ENCODE measurements at regions not wholly inside any gene's neighbourhood (a gene's known extent, or its start where the extent isn't known, plus 50 kb on each side); places are given as distances from the start of the nearest gene placed in this dataset.

DNA sequence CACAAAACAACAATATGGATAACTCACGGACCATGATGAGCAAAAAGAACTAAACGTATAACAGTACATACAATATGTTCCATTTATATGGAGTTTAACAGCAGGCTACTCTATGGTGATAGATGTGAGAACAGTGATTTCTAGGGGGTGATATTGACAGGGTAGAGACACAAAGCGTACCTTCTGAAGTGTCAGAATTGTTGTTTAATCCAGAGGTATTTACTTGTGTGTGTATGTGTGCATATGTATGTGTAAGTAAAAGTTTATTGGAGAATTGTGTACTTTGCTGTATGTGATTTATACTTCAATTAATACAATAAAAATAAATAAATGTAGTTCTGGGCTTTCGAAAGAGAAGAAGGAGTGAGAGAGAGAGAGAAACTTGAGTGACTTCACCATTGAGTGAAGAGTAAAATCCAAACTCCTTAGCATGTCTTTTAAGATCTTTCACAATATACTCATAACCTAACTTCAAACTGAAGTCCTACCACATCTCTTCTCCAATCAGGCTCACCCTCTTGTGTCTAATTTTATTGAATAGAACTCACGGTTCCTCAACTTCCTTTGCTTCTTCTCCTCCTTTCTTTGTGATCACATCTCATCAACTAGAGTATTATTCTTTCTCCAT is 126.0 kb upstream of the KLF7 start:
- Histone ChIP-seq H3K36me3 (ENCODE audit: insufficient read depth, low read length) (no peaks in the 10 kb centered on the region), H3K4me3 (ENCODE audit: low read length) (no peak overlapping the region), H3K9me3 (ENCODE audit: low read length) (peaks cover 1% of the 10 kb centered on the region), H3K4me1 (ENCODE audit: insufficient read depth, low read length) (no peaks in the 10 kb centered on the region), H2AFZ (ENCODE audit: low read depth, low read length) (no peak overlapping the region), H3K27me3 (ENCODE audit: insufficient read depth, low read length) (no peaks in the 10 kb centered on the region)

DNA sequence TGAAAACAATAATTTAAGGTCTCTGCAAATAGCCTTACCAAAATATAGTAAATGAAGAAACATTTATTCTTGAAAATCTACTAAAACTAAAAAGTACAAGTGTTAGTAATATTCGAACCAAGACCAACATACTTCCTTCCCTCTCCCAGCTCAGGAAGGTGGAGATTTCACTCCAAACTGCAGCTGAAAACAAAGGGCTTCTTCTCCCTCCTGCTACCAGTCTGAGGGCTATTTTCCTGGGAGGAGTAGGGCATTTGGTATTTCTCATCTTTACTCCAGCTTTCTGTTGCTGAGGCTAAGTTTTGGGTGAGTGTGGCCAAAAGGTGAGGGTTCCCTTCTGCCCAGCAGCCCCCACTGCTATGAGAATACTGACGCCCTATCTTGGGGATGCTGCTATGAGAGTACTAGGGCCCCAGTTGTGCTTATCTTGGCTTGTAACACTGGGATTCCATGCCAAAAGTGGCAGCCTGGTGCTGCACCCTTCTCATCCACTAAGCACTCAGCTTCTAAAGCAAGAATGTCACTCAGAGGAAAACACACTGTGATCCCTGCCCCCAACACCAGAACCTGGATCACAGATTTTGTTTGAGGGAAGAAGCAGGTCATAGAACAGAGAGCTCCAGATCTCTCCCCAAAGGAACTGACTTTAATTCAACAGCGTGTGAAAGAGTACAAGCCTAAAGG is 130.7 kb upstream of the KLF7 start:
- no peaks in the 10 kb centered on the region for H3K4me1 ChIP-seq (ENCODE audit: insufficient read depth, low read length)
- H3K27me3 ChIP-seq (ENCODE audit: insufficient read depth, low read length): no peaks in the 10 kb centered on the region
- no peaks in the 10 kb centered on the region for H3K36me3 ChIP-seq (ENCODE audit: insufficient read depth, low read length)
- H3K4me3 ChIP-seq (ENCODE audit: low read length): no peak overlapping the region
- H2AFZ ChIP-seq (ENCODE audit: low read depth, low read length): no peak overlapping the region
- H3K9me3 ChIP-seq (ENCODE audit: low read length): peaks cover 1% of the 10 kb centered on the region

DNA sequence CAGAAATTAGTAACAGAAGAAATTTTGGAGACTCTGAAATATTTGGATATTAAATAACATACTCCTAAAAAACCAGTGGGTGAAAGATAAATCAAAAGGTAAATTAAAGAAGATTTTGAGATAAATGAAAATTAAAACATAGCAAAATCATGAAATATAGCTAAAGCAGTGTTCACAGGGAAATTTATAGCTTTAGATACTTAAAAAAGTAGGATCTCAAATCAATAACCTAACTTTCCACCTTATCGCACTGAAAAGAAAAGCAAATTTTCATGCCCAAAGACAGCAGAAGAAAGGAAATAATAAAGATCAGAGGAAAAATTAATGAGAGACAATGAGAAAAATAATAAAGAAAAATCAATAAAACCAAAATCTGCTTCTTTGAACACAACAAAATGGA is 135.1 kb upstream of the KLF7 start:
- no peaks in the 10 kb centered on the region for H3K36me3 ChIP-seq (ENCODE audit: insufficient read depth, low read length)
- H2AFZ ChIP-seq (ENCODE audit: low read depth, low read length): no peak overlapping the region
- no peak overlapping the region for H3K4me3 ChIP-seq (ENCODE audit: low read length)
- H3K4me1 ChIP-seq (ENCODE audit: insufficient read depth, low read length): no peaks in the 10 kb centered on the region
- no peaks in the 10 kb centered on the region for H3K9me3 ChIP-seq (ENCODE audit: low read length)
- no peaks in the 10 kb centered on the region for H3K27me3 ChIP-seq (ENCODE audit: insufficient read depth, low read length)

GRCh38 chr2:207304761-207305160 is 139.0 kb upstream of the KLF7 start:
- Histone ChIP-seq H3K27me3 (ENCODE audit: insufficient read depth, low read length) (no peaks in the 10 kb centered on the region), H3K36me3 (ENCODE audit: insufficient read depth, low read length) (no peaks in the 10 kb centered on the region), H3K4me1 (ENCODE audit: insufficient read depth, low read length) (peaks cover under 1% of the 10 kb centered on the region), H3K9me3 (ENCODE audit: low read length) (no peaks in the 10 kb centered on the region), H3K4me3 (ENCODE audit: low read length) (no peak overlapping the region), H2AFZ (ENCODE audit: low read depth, low read length) (no peak overlapping the region)

GRCh38 chr2:207308519-207309224 is 142.9 kb upstream of the KLF7 start:
- no peak overlapping the region for H3K4me3 ChIP-seq (ENCODE audit: low read length)
- no peaks in the 10 kb centered on the region for H3K27me3 ChIP-seq (ENCODE audit: insufficient read depth, low read length)
- H3K9me3 ChIP-seq (ENCODE audit: low read length): no peaks in the 10 kb centered on the region
- no peaks in the 10 kb centered on the region for H3K36me3 ChIP-seq (ENCODE audit: insufficient read depth, low read length)
- peaks cover 6% of the 10 kb centered on the region for H3K4me1 ChIP-seq (ENCODE audit: insufficient read depth, low read length)
- no peak overlapping the region for H2AFZ ChIP-seq (ENCODE audit: low read depth, low read length)

DNA sequence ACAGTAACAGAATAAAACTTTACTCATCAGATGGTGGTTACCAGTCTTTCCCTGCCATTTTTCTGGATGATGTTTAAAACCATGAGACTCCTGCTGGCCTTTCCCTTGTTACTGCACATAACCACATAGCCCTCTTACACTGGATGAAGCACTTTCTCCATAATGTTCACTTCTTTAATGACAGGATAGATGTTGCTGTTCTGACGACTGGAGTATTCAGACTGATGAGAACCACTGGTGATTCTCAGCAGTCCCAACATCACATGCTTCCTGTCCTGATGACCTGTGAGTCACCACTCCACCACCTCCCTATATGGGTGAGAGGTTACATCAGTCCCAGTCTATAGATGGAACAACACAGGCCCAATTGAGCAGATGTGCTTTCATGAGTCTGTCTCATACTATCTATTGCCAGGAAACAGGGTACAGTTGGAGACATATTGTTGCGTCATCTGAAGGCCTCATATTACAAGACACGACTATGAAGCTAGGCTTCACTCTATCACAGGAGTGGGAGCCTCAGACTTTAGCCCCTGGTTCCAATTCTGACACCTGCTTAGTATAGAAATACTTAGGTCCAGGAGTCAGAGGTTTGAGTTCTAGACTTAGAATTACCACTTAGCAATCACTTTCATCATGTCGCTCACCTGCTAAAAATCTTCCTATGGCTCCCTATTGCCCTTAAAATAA is 145.7 kb upstream of the KLF7 start:
- Histone ChIP-seq H2AFZ (ENCODE audit: low read depth, low read length) (no peak overlapping the region), H3K36me3 (ENCODE audit: insufficient read depth, low read length) (no peaks in the 10 kb centered on the region), H3K9me3 (ENCODE audit: low read length) (no peaks in the 10 kb centered on the region), H3K4me3 (ENCODE audit: low read length) (no peak overlapping the region), H3K4me1 (ENCODE audit: insufficient read depth, low read length) (peaks cover 13% of the 10 kb centered on the region), H3K27me3 (ENCODE audit: insufficient read depth, low read length) (no peaks in the 10 kb centered on the region)

DNA sequence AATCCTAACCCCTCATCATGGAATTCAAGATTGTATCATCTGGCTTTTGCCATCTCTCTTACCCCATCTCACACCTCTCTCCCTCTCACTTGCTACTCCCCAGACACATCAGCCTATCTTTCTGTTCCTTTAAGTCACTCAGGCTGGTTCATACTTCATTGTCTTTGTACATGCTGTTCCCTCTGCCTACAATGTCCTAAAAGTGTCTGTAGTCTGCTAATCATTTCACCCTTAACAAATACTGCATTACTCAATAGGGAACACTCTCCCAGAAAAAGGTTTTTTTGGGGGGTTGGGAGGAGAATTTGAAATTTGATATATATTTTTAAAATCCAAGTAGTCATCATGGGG is 146.2 kb upstream of the KLF7 start:
- H3K4me1 ChIP-seq (ENCODE audit: insufficient read depth, low read length): peaks cover 17% of the 10 kb centered on the region
- H2AFZ ChIP-seq (ENCODE audit: low read depth, low read length): no peak overlapping the region
- H3K36me3 ChIP-seq (ENCODE audit: insufficient read depth, low read length): no peaks in the 10 kb centered on the region
- no peak overlapping the region for H3K4me3 ChIP-seq (ENCODE audit: low read length)
- H3K9me3 ChIP-seq (ENCODE audit: low read length): no peaks in the 10 kb centered on the region
- H3K27me3 ChIP-seq (ENCODE audit: insufficient read depth, low read length): no peaks in the 10 kb centered on the region

DNA sequence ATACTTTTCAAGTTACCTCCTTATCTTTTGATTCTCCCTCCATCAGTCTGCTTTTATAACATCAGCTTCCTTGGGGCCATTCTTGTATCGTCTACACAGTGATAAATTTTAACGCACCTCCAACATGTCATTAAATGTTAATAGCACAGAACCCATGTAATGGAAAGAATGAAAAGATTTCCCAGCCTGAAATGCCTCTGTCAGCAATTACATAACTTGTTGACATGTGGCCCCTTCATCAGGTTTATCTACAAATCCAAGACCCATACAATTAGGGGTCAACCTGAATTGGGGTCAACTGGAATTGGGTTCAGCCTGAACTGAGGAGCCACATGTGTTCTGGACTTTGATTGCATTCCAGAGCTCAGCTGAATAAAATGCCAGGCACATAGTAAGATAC is 148.2 kb upstream of the KLF7 start:
- Histone ChIP-seq H2AFZ (ENCODE audit: low read depth, low read length) (no peak overlapping the region), H3K36me3 (ENCODE audit: insufficient read depth, low read length) (no peaks in the 10 kb centered on the region), H3K4me1 (ENCODE audit: insufficient read depth, low read length) (peaks cover 17% of the 10 kb centered on the region), H3K9me3 (ENCODE audit: low read length) (no peaks in the 10 kb centered on the region), H3K4me3 (ENCODE audit: low read length) (no peak overlapping the region), H3K27me3 (ENCODE audit: insufficient read depth, low read length) (no peaks in the 10 kb centered on the region)

DNA sequence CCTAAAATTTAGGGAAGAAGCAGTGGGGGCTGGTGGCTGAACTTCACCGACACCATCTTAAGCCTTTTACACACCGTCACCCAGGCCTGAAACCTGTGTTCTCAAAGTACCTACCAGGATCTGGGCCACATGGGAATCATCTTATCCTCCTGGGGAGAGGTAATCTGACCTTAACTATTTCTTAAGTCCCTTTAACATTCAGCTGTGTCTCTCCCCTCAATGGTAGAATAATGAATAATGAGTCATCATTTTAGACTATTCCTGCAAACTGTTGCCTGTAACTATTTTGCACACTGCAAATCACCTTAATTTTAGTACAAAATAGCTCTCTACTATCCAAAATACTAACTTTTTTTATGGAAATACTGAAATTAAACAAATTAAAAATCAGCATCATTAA is 149.4 kb upstream of the KLF7 start:
- Histone ChIP-seq H3K9me3 (ENCODE audit: low read length) (no peaks in the 10 kb centered on the region), H2AFZ (ENCODE audit: low read depth, low read length) (no peak overlapping the region), H3K4me3 (ENCODE audit: low read length) (no peak overlapping the region), H3K36me3 (ENCODE audit: insufficient read depth, low read length) (no peaks in the 10 kb centered on the region), H3K4me1 (ENCODE audit: insufficient read depth, low read length) (peaks cover 14% of the 10 kb centered on the region), H3K27me3 (ENCODE audit: insufficient read depth, low read length) (no peaks in the 10 kb centered on the region)

- H3K4me1 ChIP-seq (ENCODE audit: insufficient read depth, low read length): peaks cover 11% of the 10 kb centered on the region
- no peaks in the 10 kb centered on the region for H3K27me3 ChIP-seq (ENCODE audit: insufficient read depth, low read length)
- no peaks in the 10 kb centered on the region for H3K36me3 ChIP-seq (ENCODE audit: insufficient read depth, low read length)
- H3K9me3 ChIP-seq (ENCODE audit: low read length): no peaks in the 10 kb centered on the region
- no peak overlapping the region for H3K4me3 ChIP-seq (ENCODE audit: low read length)
- no peak overlapping the region for H2AFZ ChIP-seq (ENCODE audit: low read depth, low read length)
These were observed 150.7 kb upstream of the KLF7 start for GRCh38 chr2:207316484-207316883.

- no peak overlapping the region for H2AFZ ChIP-seq (ENCODE audit: low read depth, low read length)
- H3K36me3 ChIP-seq (ENCODE audit: insufficient read depth, low read length): no peaks in the 10 kb centered on the region
- no peak overlapping the region for H3K4me3 ChIP-seq (ENCODE audit: low read length)
- peaks cover 11% of the 10 kb centered on the region for H3K4me1 ChIP-seq (ENCODE audit: insufficient read depth, low read length)
- H3K9me3 ChIP-seq (ENCODE audit: low read length): no peaks in the 10 kb centered on the region
- H3K27me3 ChIP-seq (ENCODE audit: insufficient read depth, low read length): no peaks in the 10 kb centered on the region
These were observed 151.2 kb upstream of the KLF7 start for GRCh38 chr2:207316906-207317305.

DNA sequence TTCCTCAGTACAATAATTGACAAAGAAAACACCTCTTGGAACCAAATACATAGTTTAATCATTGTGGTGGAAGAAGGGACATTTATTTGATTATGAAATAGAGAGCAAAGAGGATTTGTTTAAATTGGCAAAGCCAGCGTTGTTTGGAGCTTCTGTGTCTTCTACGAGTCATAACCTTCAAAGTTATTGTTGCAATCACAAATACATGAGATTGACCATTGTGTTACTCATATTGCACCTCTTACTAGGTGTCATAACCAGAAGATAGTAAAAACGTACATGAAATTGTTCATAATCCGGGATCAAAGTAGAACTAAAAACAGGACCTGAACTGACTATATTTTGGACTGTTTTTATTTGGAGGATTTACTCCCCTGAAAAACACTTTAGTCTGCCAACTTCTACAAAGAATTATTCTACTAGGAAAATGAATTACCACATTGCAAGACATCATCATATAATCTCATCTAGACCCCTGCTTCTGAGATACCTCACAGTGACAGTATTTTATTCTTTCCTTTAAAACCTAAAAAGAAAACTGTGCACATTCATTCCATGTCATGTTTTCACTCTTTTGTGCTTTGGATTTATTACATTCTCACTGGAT is 151.7 kb upstream of the KLF7 start:
- H3K4me1 ChIP-seq (ENCODE audit: insufficient read depth, low read length): peaks cover 11% of the 10 kb centered on the region
- H3K4me3 ChIP-seq (ENCODE audit: low read length): no peak overlapping the region
- H3K9me3 ChIP-seq (ENCODE audit: low read length): no peaks in the 10 kb centered on the region
- H3K27me3 ChIP-seq (ENCODE audit: insufficient read depth, low read length): no peaks in the 10 kb centered on the region
- no peaks in the 10 kb centered on the region for H3K36me3 ChIP-seq (ENCODE audit: insufficient read depth, low read length)
- H2AFZ ChIP-seq (ENCODE audit: low read depth, low read length): no peak overlapping the region

DNA sequence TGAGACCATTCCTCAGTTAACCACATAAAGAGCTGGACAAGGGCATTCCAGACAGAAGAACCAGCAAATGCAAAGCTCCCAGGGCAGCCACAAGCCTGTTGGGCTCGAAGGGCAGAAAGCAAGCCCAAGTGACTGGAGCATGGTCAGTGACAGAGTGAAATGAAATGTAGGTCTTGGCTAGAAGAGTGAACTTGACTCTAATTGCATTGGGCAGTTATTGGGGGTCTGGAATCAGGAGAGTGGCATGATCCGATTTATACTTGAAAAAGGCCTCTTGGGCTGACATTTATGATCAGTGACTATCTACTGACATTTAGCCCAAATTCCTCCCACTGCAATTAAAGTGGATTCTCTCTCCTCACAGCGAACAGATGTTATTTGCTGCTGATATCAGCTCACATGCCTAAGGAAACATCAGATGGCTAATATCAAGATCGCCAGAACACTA is 152.5 kb upstream of the KLF7 start:
- no peaks in the 10 kb centered on the region for H3K27me3 ChIP-seq (ENCODE audit: insufficient read depth, low read length)
- no peak overlapping the region for H3K4me3 ChIP-seq (ENCODE audit: low read length)
- peaks cover 11% of the 10 kb centered on the region for H3K4me1 ChIP-seq (ENCODE audit: insufficient read depth, low read length)
- H3K9me3 ChIP-seq (ENCODE audit: low read length): no peaks in the 10 kb centered on the region
- H3K36me3 ChIP-seq (ENCODE audit: insufficient read depth, low read length): no peaks in the 10 kb centered on the region
- H2AFZ ChIP-seq (ENCODE audit: low read depth, low read length): no peak overlapping the region

Measured in neuron (in vitro differentiated cells).